ENCODE measurements at regions not wholly inside any gene's neighbourhood (a gene's known extent, or its start where the extent isn't known, plus 50 kb on each side); places are given as distances from the start of the nearest gene placed in this dataset.

DNA sequence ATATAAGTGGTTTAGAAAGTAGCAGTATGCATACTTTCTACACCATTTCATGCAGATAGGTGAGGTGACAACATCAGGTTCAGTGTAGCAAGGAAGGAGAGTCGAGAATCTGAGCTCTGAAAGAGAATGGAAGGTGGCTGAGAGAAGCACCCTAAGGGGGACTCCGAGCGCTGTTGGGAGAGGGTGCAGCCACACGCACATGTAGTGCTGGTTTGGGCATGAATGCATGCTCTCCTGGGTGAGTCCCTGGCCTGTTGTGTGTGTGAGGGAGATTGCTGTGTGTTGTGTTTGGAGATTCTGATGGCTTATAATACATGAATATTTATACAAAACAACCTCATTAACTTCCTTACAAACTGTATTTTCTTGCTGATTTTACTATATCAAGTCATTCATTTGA, 180.3 kb upstream of the LRIG3 start:
- no peak for FAIRE-seq
- no peak for DNase-seq (ENCODE audit: extremely low spot score, insufficient read length, low read depth)

DNA sequence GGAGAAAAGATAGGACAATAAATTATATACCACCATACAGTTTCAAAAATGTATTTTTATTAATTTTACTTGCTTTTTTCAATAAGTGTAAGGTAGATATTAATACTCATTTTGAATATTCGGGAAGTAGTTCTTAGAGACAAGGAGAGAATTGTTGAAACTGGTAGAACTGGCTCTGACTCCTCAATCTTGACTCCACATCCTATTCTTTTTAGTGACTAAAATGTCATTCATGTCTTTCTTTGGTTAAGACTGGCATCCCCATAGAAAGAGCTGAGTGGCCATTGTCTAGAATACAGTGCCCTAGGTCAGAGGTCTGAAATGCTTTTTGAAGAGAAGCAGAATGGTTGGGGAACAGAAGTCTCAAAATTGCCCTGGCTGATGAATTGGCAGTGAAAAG, 177.6 kb upstream of the LRIG3 start:
- DNase-seq (ENCODE audit: extremely low spot score, insufficient read length, low read depth), result no peak
- FAIRE-seq, result no peak

GRCh38 chr12:59096246-59096645, 175.9 kb upstream of the LRIG3 start:
- FAIRE-seq, result no peak
- DNase-seq (ENCODE audit: extremely low spot score, insufficient read length, low read depth), result no peak

- no peak for FAIRE-seq
- no peak for DNase-seq (ENCODE audit: extremely low spot score, insufficient read length, low read depth)
Observed at GRCh38 chr12:59093073-59093772, 172.9 kb upstream of the LRIG3 start.

DNA sequence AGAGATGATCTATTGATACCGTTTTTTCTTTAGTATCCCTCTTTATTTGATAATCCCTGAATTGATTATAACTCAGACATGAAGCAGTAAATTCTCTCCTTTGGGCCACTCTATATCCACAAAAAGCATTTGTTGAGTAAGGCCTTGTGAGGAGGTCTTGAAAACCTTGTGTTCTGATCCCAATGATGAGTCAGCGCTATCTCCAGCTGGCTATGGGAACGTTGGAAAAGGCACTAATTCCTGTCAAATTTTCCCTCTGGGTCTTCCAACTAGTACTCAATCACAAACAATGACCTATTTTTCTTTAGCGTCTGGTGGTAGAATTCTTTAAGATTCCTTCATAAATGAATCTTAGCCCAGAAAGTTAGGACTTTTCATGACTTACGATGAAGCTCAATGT, 168.4 kb upstream of the LRIG3 start:
- no peak for DNase-seq (ENCODE audit: extremely low spot score, insufficient read length, low read depth)
- no peak for FAIRE-seq

DNA sequence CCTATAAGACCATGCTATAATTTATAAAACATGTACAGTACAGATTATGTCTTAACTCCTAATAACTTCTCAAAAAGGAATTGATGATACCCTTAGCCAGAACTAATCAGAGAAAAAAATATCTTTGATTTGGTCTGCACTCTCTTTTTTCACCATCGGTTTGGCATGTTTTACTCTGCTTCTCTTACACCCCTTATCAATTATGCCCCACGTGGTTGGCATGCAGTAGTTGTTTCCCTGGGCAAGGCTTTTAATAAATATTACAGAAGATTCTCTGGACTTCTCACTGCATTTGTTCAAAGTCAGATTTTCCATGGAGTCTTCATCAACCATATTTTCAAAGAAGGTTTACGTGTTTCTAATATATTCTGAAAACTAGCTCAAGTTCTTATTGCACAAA, 167.4 kb upstream of the LRIG3 start:
- DNase-seq (ENCODE audit: extremely low spot score, insufficient read length, low read depth) (no peak), FAIRE-seq (no peak)

GRCh38 chr12:59087077-59087673, 166.9 kb upstream of the LRIG3 start:
- no peak for DNase-seq (ENCODE audit: extremely low spot score, insufficient read length, low read depth)
- FAIRE-seq, result no peak

- no peak for FAIRE-seq
- DNase-seq (ENCODE audit: extremely low spot score, insufficient read length, low read depth), result no peak
Observed at GRCh38 chr12:59086126-59086525, 165.8 kb upstream of the LRIG3 start.

- no peak for DNase-seq (ENCODE audit: extremely low spot score, insufficient read length, low read depth)
- no peak for FAIRE-seq
Observed at GRCh38 chr12:59085690-59086089, 165.4 kb upstream of the LRIG3 start.

GRCh38 chr12:59084511-59085375, 164.4 kb upstream of the LRIG3 start:
- no peak for FAIRE-seq
- no peak for DNase-seq (ENCODE audit: extremely low spot score, insufficient read length, low read depth)

- DNase-seq (ENCODE audit: extremely low spot score, insufficient read length, low read depth) (no peak), FAIRE-seq (no peak)
Observed at GRCh38 chr12:59082952-59083351, 162.6 kb upstream of the LRIG3 start.

GRCh38 chr12:59080101-59080500, 159.8 kb upstream of the LRIG3 start:
- FAIRE-seq (no peak), DNase-seq (ENCODE audit: extremely low spot score, insufficient read length, low read depth) (no peak)

DNA sequence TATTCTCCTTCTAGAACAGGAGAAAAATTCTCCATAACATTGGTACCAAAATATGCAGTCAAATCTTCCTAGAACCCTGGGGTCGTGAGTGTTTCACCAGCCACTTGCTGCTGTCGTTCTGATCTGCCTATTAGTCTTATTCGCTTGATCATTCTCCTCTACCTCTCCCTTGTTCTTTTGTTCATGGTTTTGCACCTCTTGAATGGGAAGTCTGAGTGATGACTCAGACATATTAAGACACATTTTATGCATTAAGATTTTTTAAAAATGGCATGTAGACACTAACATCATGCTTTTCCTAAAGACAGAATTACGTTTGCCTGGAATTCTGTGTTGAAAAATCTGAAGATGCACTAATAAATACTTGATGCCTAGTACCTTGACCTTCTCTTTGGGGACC, 159.2 kb upstream of the LRIG3 start:
- DNase-seq (ENCODE audit: extremely low spot score, insufficient read length, low read depth) (no peak), FAIRE-seq (no peak)

- FAIRE-seq (no peak), DNase-seq (ENCODE audit: extremely low spot score, insufficient read length, low read depth) (no peak)
Observed at GRCh38 chr12:59079002-59079401, 158.7 kb upstream of the LRIG3 start.

DNA sequence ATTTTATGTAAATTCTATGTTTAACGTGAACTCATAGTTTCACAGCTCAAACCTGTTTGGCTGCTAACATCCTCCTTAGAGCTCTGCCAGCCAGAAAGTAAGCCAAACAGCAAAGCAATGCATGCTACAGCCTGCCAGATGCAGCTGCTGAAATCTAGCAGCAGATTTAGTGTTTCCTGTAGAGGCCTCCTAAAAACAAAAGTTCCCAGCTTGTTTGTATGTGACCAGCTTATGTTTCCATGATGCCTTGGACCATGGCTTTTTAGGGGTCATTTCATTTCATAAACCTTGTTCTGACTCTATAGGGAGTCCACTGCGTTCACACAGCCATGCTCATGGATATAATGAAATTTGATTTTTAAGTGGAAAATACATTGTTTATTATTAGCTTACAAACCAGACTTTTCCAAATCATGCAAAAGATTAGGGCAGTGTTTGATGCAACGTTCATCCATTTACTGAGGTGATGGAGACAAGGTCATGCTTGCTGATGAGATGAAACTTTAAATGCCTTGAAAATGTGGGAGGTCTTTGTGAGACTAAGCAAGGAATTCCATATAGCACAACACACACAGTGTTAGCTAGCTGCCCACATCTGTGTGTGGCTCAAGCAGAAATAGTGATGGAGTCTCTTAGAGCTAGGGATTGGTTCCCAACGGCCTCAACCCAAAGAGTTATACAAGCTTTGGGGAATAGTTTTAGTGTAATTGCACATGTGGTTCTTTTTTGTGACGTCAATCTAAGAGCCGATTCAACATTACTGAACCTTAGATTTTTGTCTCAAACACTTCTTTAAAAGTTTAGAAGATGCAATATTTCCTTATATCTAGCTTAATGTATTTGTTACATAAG, 157.5 kb upstream of the LRIG3 start:
- DNase-seq (ENCODE audit: extremely low spot score, insufficient read length, low read depth) (no peak), FAIRE-seq (no peak)

DNA sequence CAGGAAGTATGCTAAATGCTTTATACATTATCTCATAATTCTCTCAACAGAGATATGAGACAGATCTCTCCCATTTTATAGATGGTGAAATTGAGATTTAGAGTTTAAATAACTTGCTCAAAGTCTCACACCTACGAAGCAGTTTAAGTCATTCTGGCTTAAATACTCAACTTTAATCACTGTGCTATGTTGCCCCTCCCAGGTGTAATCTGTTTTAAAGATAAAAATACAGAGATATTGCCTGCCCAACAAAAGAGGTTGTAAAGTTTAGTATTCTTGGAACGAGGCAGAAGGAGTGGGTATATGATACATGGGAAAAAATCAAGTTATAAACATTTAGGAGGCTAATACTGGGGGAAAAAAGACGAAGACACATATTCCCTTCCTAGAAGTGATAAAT, 156.8 kb upstream of the LRIG3 start:
- FAIRE-seq (no peak), DNase-seq (ENCODE audit: extremely low spot score, insufficient read length, low read depth) (no peak)

GRCh38 chr12:59076622-59077021, 156.3 kb upstream of the LRIG3 start:
- DNase-seq (ENCODE audit: extremely low spot score, insufficient read length, low read depth), result no peak
- FAIRE-seq, result no peak

DNA sequence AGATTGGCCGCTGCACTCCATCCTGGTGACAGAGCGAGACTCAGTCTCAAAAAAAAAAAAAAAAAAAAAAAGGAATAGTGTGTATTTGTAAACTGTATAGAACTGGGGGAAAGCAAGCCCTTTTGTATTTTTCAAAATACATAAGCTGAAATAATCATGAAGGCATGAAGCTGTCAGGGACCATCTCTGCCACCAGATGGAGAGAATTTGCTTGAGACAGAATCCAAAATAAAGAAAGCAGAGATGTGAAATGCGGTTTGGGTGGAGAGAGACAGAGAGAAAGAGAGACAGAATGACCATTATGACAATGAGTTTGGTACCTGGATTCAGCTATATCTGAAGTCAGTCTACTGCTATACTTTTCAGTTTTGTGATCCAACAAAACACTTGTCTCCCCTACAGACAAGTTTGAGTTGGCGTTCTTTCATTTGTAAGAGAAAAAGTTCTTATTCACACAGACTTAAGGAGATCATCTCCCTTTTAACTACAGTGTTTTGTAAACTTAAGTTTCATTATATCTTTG, 155.7 kb upstream of the LRIG3 start:
- FAIRE-seq (no peak), DNase-seq (ENCODE audit: extremely low spot score, insufficient read length, low read depth) (no peak)

- DNase-seq (ENCODE audit: extremely low spot score, insufficient read length, low read depth) (no peak), FAIRE-seq (no peak)
Observed at GRCh38 chr12:59075141-59075540, 154.8 kb upstream of the LRIG3 start.

DNA sequence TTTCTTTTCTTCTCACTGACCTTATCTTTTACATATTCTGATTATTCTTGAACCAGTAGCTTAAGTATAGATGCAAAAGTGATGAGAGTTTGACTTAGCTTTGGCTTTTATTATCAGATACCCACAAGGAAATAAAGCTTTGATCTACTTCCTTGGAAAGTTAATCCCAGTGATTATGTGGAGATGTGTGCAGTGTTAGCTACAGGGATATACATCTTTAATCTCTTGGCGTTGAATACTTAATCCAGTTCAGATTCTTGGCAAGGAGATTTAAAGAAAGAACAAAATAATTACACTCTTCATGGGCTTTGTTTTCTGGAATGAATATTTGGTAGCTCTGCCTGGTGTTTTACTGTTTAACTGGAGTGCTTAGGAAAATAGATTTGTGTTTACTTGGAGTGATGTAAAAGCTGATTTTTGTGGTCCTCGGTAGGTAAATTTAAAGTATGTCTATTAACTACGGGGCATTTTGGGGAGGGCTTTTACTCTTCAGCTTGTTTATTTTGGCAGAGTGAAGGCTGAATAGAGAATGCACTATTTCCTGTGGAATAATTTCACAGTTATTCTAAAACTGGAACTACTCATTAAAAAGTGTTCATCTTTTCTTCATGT, 150.1 kb upstream of the LRIG3 start:
- no peak for DNase-seq (ENCODE audit: extremely low spot score, insufficient read length, low read depth)
- no peak for FAIRE-seq

All from GM18507 (cell line).